NCI-H1105 (cell line): ENCODE measurements at regions not wholly inside any gene's neighbourhood (a gene's known extent, or its start where the extent isn't known, plus 50 kb on each side); places are given as distances from the start of the nearest gene placed in this dataset.
"Not testable (repeated sequence)": the region's sequence is repeated elsewhere in the genome, so short reads cannot be mapped to it uniquely, and the experiment has no call there.

Experiments used
- DNase-seq: peaks from one replicate; lab custom pipeline; 2025; lab: John Stamatoyannopoulos, UW

DNA sequence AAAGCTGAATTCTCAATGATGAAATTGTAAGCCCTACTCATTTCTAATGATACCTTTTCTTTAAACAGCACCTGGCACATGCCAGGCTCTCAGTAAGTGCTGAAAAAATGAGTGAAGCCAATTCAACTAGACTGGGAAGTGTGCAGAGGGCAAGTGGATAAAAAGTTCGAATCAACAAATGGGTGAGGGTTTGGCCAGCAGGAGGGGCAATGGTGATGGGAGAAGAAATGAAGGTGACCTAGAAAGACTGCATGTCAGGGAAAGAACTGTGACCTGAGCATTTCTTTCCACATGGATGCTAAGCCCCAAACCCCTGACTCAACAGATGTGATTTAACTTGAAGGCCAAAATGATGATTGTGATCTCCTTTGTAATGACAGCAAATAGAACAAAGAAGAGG lies 54.6 kb downstream of the DKK1 start:
- DNase-seq = no peak

GRCh38 chr10:52374207-52374606 lies 60.1 kb downstream of the DKK1 start:
- DNase-seq = not testable (repeated sequence)

GRCh38 chr10:52376694-52377354 lies 62.7 kb downstream of the DKK1 start:
- no peak for DNase-seq

DNA sequence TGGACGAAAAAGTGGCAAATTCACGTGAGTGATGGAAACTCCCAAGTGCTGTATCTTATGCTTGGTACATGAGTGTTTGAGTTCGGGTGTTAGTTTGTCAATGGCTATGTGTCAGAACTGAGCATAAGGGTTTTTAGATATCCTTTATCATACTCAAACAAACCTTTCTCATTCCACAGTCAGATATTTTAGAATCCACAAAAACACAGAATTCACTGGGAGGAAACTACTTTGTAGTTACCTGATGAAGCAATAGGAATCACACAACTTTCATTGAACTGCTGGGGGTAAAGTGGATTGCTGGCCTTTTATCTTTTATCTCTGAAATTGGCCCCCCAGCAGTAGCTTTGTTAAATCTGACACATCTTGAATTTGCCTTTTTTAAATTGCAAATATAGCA lies 64.0 kb downstream of the DKK1 start:
- no peak for DNase-seq

DNA sequence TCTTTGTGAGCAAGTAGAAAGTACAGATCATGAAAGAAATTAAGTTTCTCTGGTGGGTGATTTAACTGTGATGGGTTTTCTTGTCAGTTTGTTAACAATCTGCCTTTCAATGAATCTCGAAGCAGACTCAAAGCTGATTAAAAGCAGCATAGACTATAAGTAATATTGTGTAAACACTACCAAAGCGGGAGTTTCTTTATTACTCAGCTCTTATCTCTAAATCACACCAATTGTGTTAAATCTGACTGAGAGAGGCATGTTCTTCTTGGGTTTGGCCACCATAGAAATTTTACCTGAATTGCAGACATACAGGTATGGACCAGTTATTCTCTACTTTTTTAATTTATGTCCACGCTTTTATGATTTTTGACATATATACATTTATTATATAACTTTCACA lies 65.2 kb downstream of the DKK1 start:
- no peak for DNase-seq

DNA sequence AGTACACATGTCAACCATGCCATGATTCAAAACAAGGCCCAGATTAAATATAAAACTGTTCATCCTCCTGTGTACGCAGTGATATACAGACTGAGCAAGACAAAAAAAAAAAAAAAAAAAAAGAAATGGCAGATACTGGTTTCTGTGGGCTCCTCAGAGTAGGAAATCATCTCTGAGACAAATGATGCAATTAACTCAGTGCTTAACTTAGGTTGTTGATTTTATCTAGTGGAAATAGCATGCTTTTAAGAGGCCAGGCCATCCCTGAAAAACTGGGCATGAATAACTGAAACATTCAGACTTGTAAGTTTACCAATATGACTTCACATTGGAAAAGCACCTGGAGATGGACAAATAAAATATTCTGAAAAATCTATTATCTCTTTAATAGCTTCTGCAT lies 69.0 kb downstream of the DKK1 start:
- DNase-seq = no peak

GRCh38 chr10:52387744-52388143 lies 73.7 kb downstream of the DKK1 start:
- DNase-seq = no peak

DNA sequence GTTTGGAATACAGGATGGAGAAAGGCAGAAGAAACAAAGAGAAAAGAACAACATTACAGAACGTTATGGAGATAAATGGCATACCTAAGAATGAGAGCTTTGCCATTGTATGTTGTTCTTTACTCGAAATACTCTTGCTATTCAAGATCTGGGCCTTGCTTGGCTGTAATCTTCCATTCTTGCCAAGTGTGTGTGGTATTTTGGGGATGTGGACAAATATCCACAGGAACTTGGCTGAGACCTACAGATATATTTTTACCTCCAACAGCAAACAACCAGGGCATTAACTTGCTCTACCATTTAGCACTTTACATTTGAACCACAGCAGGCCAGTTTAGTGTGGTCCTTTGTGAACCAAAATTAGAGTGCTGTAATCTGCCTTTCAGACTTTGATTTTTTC lies 76.3 kb downstream of the DKK1 start:
- DNase-seq = no peak

- no peak for DNase-seq
These were observed 78.0 kb downstream of the DKK1 start for GRCh38 chr10:52391927-52392602.

DNA sequence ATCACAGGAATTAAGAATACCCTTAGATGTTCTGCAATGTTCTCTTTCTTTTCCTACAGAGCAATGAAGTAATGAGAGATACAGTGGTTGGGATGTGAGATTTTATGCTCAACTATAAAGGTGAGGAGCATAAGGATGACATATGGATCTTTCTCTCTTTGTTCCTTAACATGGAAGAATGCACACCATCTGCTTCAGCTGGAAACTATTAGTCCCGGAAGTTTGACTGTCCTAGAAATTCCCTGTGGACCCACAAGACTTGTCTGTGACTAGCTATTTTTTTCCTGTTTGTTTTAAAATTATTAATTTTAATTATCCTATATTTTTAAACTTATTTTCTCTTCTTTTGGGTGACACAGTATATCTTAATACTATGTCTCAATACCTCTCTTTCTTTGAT lies 80.2 kb downstream of the DKK1 start:
- DNase-seq = no peak

GRCh38 chr10:52400562-52400961 lies 86.5 kb downstream of the DKK1 start:
- no peak for DNase-seq

GRCh38 chr10:52403801-52404200 lies 89.7 kb downstream of the DKK1 start:
- DNase-seq = not testable (repeated sequence)

- no peak for DNase-seq
These were observed 95.1 kb downstream of the DKK1 start for GRCh38 chr10:52409195-52409594.

- DNase-seq = no peak
These were observed 95.8 kb downstream of the DKK1 start for GRCh38 chr10:52409928-52410327.

DNA sequence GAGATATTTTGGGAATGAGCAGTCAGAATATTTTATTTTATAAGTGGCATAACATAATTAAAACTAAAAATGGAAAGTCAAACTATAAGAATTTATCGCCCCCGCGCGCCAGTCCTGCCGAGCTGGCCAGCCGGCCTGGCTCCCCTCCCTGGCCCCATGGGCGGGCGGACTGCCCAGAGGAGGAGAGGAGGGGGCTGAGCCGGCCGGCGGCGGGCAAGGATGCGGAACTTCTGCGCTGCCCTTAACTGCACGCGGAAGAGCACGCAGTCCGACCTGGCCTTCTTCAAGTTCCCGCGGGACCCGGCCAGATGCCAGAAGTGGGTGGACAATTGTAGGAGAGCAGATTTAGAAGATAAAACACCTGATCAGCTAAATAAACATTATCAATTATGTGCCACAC lies 96.8 kb downstream of the DKK1 start:
- no peak for DNase-seq

GRCh38 chr10:52419281-52419680 lies 105.2 kb downstream of the DKK1 start:
- no peak for DNase-seq

DNA sequence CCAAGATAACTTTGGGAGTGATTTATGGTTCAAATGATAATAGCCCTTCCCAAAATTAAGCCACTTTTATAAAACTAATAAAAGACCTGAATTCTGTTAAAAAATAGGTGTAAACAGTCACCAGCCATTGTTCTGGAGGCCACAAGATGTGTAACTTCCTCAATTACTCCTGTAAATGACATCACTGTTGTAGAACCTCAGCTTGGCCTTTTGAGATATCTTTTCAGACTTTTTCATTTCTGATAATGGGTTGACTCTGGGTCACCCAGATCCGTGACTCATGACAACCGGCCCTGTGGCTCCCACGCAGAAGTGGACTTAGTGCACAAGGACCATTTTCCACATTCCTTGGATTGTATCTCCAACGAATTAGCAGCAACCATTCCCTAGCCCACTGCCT lies 106.6 kb downstream of the DKK1 start:
- DNase-seq = no peak

DNA sequence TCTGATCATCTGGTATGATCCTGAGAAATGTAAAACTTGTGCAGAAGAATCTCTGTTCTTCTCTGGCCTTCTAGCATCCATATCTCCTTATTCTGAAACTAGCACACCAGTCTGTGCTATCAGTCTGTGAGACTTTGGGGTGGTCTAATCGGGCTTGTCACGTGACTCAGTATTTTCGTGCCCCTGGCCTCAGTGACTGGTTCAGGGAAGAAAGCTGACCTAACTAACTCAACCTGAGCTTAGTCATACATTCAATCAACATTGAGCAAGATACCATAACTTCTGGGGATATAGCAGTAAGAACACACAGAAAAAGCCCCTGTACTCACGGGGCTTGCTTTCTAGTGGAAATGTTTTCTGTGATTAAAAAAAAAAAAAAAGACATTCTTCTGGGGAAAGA lies 109.3 kb downstream of the DKK1 start:
- no peak for DNase-seq

DNA sequence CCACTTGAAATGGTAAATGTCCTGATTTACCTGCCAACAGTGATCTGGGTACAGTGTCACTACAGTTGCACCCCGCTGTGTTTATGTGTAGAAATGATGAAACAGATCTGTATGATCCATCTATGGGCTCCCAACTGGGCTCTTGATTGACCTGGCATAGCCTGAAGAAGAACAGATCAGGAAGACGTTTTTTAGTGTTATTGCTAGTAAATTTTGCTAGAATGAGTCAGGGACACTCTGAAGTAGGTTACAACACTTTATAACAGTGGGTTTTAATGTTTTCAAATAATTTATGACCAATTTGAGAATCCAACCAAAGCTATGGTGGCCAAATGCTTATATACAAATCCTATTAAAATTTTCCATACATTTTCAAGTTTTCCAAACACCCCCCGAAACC lies 110.3 kb downstream of the DKK1 start:
- DNase-seq = no peak

DNA sequence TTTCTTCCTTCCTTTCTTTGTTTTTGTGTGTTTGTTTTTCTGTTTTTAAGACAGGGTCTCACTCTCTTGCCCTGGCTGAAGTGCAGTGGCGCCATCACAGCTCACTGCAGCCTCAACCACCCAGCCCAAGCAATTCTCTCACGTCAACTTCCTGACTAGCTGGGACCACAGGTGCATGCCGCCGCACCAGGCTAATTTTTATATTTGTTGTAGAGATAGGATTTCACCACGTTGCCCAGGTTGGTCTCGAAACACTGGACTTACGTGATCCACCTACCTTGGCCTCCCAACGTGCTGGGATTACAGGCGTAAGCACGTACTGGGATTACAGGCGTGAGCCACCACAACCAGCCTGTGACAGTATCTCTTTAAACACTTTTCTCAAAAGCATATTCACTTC lies 120.7 kb downstream of the DKK1 start:
- DNase-seq = no peak

DNA sequence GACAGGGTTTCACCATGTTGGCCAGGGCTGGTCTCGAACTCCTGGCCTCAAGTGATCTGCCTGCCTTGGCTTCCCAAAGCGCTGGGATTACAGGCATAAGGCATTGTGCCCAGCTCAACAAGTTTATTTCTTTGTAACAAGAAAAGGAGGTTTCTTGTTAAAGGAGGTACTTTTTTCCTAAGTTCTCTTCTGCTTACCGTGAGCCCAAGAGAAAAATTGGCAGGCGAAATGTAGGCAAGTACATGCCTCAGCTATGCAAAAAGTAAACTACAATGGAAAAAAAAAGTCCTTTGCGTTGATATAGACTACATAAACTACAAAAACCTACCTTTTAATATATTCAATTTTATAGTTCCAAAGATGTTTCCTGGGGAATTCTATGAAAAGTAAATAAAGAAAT lies 122.6 kb downstream of the DKK1 start:
- DNase-seq = no peak

GRCh38 chr10:52437205-52437646 lies 123.1 kb downstream of the DKK1 start:
- DNase-seq = no peak

DNA sequence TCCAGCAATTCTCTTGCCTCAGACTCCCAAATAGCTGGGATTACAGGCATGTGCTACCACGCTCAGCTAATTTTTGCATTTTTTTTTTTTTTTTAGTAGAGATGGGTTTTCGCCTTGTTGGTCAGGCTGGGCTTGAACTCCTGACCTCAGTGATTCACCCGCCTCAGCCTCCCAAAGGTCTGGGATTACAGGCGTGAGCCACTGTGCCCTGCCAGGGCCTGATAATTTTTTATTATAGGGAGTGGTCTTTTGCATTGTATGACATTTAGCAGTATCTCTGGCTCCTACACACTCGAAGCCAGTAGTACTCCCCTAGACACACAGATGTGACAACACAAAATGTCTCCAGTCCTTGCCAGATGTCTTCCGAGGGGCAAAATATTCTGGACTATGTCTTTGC lies 124.0 kb downstream of the DKK1 start:
- DNase-seq = no peak
